ENCODE measurements at regions not wholly inside any gene's neighbourhood (a gene's known extent, or its start where the extent isn't known, plus 50 kb on each side); places are given as distances from the start of the nearest gene placed in this dataset.

DNA sequence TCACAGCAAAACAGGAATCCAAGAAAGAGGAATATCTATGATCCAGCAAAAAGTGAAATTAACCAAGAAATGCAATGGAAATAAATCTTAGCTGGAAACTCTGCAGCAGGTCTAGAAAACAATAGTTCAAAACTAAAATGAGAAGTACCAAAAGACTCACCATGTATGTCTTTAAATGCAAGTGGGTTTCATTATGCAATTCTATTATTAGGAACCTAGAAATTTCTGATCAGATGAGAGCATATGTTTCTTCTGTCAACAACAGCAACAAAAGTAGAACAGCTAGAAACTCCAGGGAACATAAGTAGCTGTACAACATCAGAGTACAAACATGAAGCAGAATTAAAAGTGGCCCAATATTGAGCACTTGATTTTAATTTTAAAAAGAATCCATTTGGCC lies 304.0 kb downstream of the ARHGAP12 start:
- TF ChIP-seq, protein P1, sequence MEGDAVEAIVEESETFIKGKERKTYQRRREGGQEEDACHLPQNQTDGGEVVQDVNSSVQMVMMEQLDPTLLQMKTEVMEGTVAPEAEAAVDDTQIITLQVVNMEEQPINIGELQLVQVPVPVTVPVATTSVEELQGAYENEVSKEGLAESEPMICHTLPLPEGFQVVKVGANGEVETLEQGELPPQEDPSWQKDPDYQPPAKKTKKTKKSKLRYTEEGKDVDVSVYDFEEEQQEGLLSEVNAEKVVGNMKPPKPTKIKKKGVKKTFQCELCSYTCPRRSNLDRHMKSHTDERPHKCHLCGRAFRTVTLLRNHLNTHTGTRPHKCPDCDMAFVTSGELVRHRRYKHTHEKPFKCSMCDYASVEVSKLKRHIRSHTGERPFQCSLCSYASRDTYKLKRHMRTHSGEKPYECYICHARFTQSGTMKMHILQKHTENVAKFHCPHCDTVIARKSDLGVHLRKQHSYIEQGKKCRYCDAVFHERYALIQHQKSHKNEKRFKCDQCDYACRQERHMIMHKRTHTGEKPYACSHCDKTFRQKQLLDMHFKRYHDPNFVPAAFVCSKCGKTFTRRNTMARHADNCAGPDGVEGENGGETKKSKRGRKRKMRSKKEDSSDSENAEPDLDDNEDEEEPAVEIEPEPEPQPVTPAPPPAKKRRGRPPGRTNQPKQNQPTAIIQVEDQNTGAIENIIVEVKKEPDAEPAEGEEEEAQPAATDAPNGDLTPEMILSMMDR (IDR thresholded peaks at IDR 0.05; ENCODE audit: low read depth, low read length, poor library complexity, severe bottlenecking): no peak
- no peak for TF ChIP-seq EZH2phosphoT487 (IDR thresholded peaks at IDR 0.05; ENCODE audit: borderline replicate concordance, low read length)
